SH-SY5Y (cell line): ENCODE measurements at regions not wholly inside any gene's neighbourhood (a gene's known extent, or its start where the extent isn't known, plus 50 kb on each side); places are given as distances from the start of the nearest gene placed in this dataset.

Experiments used
- GATA2 ChIP-seq: IDR thresholded peaks from 2 replicates; pipeline ENCODE4 v1.6.1; 2011; ENCODE audit warnings: mild to moderate bottlenecking, low read depth, low read length
- GATA3 ChIP-seq: IDR thresholded peaks from 2 replicates; pipeline ENCODE4 v1.6.1; 2011; ENCODE audit warnings: low read depth, mild to moderate bottlenecking, low read length, moderate library complexity

DNA sequence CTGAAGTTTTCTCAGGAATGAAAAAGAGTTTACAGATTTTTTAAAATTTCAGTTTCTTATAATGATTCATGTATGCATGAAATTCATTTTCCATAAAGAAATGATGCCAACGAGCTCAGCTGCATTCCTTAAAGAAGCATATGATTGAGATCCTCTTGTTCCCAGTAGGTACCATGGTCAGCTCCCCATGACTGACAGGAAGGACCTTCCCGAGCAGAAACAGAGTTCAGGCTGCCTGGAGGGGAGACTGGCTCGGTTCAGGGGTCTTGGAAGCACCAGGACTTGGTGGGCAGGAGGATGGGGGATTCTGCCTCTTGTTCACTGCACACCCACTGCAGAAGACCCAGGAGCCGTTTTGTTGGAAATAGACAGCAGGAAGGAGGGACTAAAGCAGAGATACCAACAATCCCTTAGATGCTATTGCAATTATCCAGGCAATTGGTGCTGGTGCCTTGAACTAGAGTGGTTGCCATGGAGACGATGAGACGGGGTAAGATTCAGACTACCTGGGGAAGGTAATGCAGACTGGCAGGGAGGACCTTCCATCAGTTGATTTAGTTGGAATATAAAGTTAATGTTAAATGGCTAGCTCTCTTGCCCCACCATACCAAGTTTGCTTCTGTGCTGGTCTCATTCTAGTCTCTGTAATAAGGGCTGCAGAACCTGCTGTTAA is 447.8 kb downstream of the MTRR start:
- TF ChIP-seq GATA2 (no peak), GATA3 (no peak)
